ENCODE measurements at regions not wholly inside any gene's neighbourhood (a gene's known extent, or its start where the extent isn't known, plus 50 kb on each side); places are given as distances from the start of the nearest gene placed in this dataset.

DNA sequence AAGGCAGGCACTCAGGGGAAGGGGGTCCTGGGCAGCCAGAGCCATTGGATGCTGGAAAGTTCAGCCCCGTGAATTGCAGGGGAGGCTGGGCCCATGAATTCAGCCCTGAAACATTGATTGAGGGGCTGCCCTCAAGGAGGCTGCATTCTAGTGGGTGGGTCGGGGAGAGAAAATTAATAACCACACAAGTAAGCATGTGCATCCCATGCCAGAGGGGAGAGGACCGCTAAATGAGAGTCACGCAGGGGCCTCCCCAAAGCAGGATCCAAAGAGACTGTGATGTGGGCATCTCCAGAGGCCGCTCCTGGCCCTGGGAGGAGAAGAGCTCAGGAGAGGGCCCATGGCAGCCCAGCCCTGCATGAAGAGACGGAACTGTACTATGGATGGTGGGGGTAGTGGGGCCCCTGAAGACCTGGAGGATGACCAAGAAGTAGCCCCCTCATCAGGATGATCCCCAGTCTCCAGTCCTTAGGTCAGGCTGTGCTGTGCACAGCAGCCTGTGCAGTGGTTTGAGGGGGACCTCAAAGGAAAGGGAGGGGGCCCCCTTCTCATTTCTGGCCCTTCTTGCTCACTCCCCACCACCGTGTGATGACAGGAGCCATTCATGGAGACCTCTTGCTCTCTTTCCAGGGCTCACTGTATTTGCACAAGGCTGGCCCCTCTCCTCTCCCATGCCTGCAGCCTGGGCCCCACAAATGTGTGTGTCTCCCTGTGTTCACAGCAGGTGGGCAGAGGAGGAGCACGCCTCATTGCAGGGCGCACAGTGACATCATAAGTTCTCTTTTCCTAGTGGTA, 233.6 kb upstream of the IRX1 start:
- Histone ChIP-seq H3K4me2 (replicated peaks; ENCODE audit: extremely low read depth, low read length, poor library complexity, severe bottlenecking) (no peak overlapping the region), H3K4me3 (replicated peaks in 1 of 3; ENCODE audit: low read depth in 2 of 3, low read length in 3 of 3) (no peak overlapping the region), H3K36me3 (replicated peaks in 1 of 2; ENCODE audit: control insufficient read depth in 1 of 2, insufficient read depth in 2 of 2, low read length in 2 of 2) (no peaks in the 10 kb centered on the region), H3K9me3 (replicated peaks in 1 of 2; ENCODE audit: control insufficient read depth in 1 of 2, insufficient read depth in 1 of 2, low read length in 2 of 2) (peaks cover 0 to 10% of the 10 kb centered on the region in 2 donors), H3K27ac (ENCODE audit: low read depth in 1 of 2, low read length in 2 of 2) (no peak overlapping the region), H4K20me1 (ENCODE audit: insufficient read depth, low read length) (no peaks in the 10 kb centered on the region), H3K9ac (ENCODE audit: insufficient read depth, low read length, poor library complexity, severe bottlenecking) (no peak overlapping the region), H2AFZ (ENCODE audit: insufficient read depth, low read depth, low read length, poor library complexity, severe bottlenecking) (no peak overlapping the region), H3K79me2 (ENCODE audit: insufficient read depth, low read length) (no peaks in the 10 kb centered on the region), H3K27me3 (ENCODE audit: control insufficient read depth in 2 of 2, insufficient read depth in 2 of 2, low read length in 2 of 2) (no peaks in the 10 kb centered on the region), H3K4me1 (ENCODE audit: control insufficient read depth in 1 of 2, insufficient read depth in 2 of 2, low read length in 2 of 2) (no peaks in the 10 kb centered on the region)
- WGBS (ENCODE audit: insufficient coverage): 86% methylated on average over 8 of the region's 9 CpGs
- H3K27ac Mint-ChIP-seq: peak overlapping the region in 1 of 7 donors; percentile 26
- intact Hi-C loops (cut with micrococcal nuclease): no loop called here
- H3K4me1 Mint-ChIP-seq: no peaks in the 10 kb centered on the region
- no peak for DNase-seq
- H3K4me3 Mint-ChIP-seq: no peak overlapping the region
- no peak for TF ChIP-seq CTCF (IDR thresholded peaks at IDR 0.05)
- peaks cover 0 to 5% (median 2%) of the 10 kb centered on the region in 3 donors for H3K27me3 Mint-ChIP-seq (ENCODE audit: low read depth in 3 of 3)
- no peaks in the 10 kb centered on the region for H3K36me3 Mint-ChIP-seq
- H3K9me3 Mint-ChIP-seq: peaks cover 0 to 12% (median 2%) of the 10 kb centered on the region in 7 donors

DNA sequence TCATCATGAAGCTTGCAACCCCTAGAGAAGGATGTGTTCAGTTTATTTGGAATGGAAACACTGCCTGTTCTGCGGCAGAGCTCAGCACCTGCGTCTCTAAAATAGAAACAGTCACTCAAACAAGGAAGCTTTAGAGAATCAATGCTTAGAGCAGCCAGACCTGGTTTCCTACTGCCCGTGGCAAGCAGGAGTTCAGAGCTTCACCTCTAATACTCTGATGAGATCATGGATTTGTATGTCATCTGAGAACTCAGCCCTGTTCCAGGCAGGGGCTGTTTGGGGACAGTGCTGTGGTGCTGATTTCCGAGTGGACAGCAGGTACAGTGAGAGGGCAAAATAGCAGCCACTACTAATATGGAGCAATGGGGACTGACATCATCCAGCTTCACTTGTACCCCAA, 236.0 kb upstream of the IRX1 start:
- 100% methylated on average over 1 of the region's 4 CpGs for WGBS (ENCODE audit: insufficient coverage)
- no peak overlapping the region for H3K27ac Mint-ChIP-seq
- H3K9me3 ChIP-seq (replicated peaks in 1 of 2; ENCODE audit: control insufficient read depth in 1 of 2, insufficient read depth in 1 of 2, low read length in 2 of 2): peaks cover 0 to 10% of the 10 kb centered on the region in 2 donors
- peaks cover 2 to 8% (median 4%) of the 10 kb centered on the region in 7 donors for H3K9me3 Mint-ChIP-seq
- H3K4me2 ChIP-seq (replicated peaks; ENCODE audit: extremely low read depth, low read length, poor library complexity, severe bottlenecking): no peak overlapping the region
- no peaks in the 10 kb centered on the region for H3K4me1 ChIP-seq (ENCODE audit: control insufficient read depth in 1 of 2, insufficient read depth in 2 of 2, low read length in 2 of 2)
- H3K27me3 Mint-ChIP-seq (ENCODE audit: low read depth in 3 of 3): peaks cover 0 to 5% (median 2%) of the 10 kb centered on the region in 3 donors
- no peaks in the 10 kb centered on the region for H4K20me1 ChIP-seq (ENCODE audit: insufficient read depth, low read length)
- no peaks in the 10 kb centered on the region for H3K27me3 ChIP-seq (ENCODE audit: control insufficient read depth in 2 of 2, insufficient read depth in 2 of 2, low read length in 2 of 2)
- H3K4me3 Mint-ChIP-seq: no peak overlapping the region
- intact Hi-C loops (cut with micrococcal nuclease): no loop called here
- H3K36me3 Mint-ChIP-seq: no peaks in the 10 kb centered on the region
- no peak for TF ChIP-seq CTCF (IDR thresholded peaks at IDR 0.05)
- no peak for DNase-seq
- no peak overlapping the region for H2AFZ ChIP-seq (ENCODE audit: insufficient read depth, low read depth, low read length, poor library complexity, severe bottlenecking)
- no peaks in the 10 kb centered on the region for H3K36me3 ChIP-seq (replicated peaks in 1 of 2; ENCODE audit: control insufficient read depth in 1 of 2, insufficient read depth in 2 of 2, low read length in 2 of 2)
- H3K79me2 ChIP-seq (ENCODE audit: insufficient read depth, low read length): no peaks in the 10 kb centered on the region
- no peak overlapping the region for H3K27ac ChIP-seq (ENCODE audit: low read depth in 1 of 2, low read length in 2 of 2)
- no peaks in the 10 kb centered on the region for H3K4me1 Mint-ChIP-seq
- no peak overlapping the region for H3K9ac ChIP-seq (ENCODE audit: insufficient read depth, low read length, poor library complexity, severe bottlenecking)
- H3K4me3 ChIP-seq (replicated peaks in 1 of 3; ENCODE audit: low read depth in 2 of 3, low read length in 3 of 3): no peak overlapping the region
